ENCODE measurements at regions not wholly inside any gene's neighbourhood (a gene's known extent, or its start where the extent isn't known, plus 50 kb on each side); places are given as distances from the start of the nearest gene placed in this dataset.

- TF ChIP-seq CTCF (IDR thresholded peaks at IDR 0.05) (no peak), POLR2A (IDR thresholded peaks at IDR 0.05) (no peak)
These were observed 117.4 kb downstream of the AXIN2 start for GRCh38 chr17:65444049-65444448.
